Ishikawa (cell line): ENCODE measurements at regions not wholly inside any gene's neighbourhood (a gene's known extent, or its start where the extent isn't known, plus 50 kb on each side); places are given as distances from the start of the nearest gene placed in this dataset.

Experiments
- CEBPB ChIP-seq: IDR thresholded peaks from 2 replicates; pipeline ENCODE4 v1.6.1; 2012
- CREB1 ChIP-seq: IDR thresholded peaks from 2 replicates; pipeline ENCODE4 v1.6.1; 2012; ENCODE audit warnings: low read depth
- EP300 ChIP-seq: IDR thresholded peaks from 2 replicates; pipeline ENCODE4 v1.6.1; 2012; ENCODE audit warnings: borderline replicate concordance
- MAX ChIP-seq: IDR thresholded peaks from 2 replicates; pipeline ENCODE4 v1.6.1; 2012
- RAD21 ChIP-seq: IDR thresholded peaks from 2 replicates; pipeline ENCODE4 v1.6.1; 2012; ENCODE audit warnings: low read depth
- TAF1 ChIP-seq: IDR thresholded peaks from 2 replicates; pipeline ENCODE4 v1.6.1; 2012; ENCODE audit warnings: low read depth, mild to moderate bottlenecking
- TEAD4 ChIP-seq: IDR thresholded peaks from 2 replicates; pipeline ENCODE4 v1.6.1; 2012
- YY1 ChIP-seq: IDR thresholded peaks from 2 replicates; pipeline ENCODE4 v1.6.1; 2012; ENCODE audit warnings: low read depth

GRCh38 chr20:60491051-60491581 lies 532.9 kb downstream of the CDH26 start:
- TF ChIP-seq EP300 (no peak), MAX (no peak), YY1 (no peak), TAF1 (no peak), RAD21 (no peak), CEBPB (no peak), CREB1 (no peak), TEAD4 (no peak)
